ENCODE measurements at regions not wholly inside any gene's neighbourhood (a gene's known extent, or its start where the extent isn't known, plus 50 kb on each side); places are given as distances from the start of the nearest gene placed in this dataset.
"Not testable (repeated sequence)": the region's sequence is repeated elsewhere in the genome, so short reads cannot be mapped to it uniquely, and the experiment has no call there.

GRCh38 chr14:58755031-58755925 lies 117.5 kb downstream of the DACT1 start:
- DNase-seq, result no peak

GRCh38 chr14:58760121-58760520 lies 122.4 kb downstream of the DACT1 start:
- no peak for DNase-seq

GRCh38 chr14:58762629-58763028 lies 124.9 kb downstream of the DACT1 start:
- DNase-seq, result no peak

DNA sequence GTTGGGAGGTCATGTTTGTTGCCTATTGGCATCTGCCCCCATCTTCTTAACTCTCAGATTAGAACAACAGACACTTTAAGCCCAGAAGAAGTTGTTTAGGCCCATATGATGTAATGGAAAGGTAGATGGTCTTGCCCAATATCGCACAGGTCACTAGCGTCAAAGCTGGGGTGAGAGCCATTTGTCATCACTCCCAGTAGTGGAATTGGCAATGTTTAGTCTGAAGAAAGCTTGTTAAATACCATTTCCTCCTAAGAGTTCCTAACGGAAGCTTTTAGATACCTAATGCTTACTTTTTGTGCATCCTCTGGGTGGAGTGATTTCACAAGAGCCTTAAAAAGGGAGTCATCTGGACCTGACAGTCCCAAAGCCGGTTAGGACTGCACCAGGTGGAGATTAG lies 125.4 kb downstream of the DACT1 start:
- DNase-seq, result no peak

DNA sequence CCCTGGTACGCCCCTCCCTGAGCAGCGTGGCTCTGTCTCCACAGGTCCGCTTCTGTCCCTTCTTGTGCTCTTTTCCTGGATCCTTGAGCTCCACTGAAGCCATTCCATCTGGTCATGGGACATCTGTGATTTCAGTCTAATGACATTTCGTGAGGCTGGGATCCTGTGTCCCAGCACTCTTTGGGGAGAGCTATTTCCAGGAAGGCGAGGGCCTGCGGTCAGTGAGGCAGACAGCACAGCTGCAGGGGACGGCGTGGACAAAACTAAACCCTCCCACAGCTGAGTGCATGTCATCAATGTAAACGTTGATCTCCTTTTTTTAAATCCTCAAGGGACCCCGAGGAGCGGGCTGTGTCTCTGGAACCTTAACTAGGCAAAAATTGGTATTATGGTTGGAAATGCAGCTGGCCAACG lies 127.7 kb downstream of the DACT1 start:
- DNase-seq, result peak; percentile 63

GRCh38 chr14:58765843-58766242 lies 128.1 kb downstream of the DACT1 start:
- DNase-seq, result no peak

GRCh38 chr14:58769011-58769643 lies 131.4 kb downstream of the DACT1 start:
- DNase-seq, result no peak

DNA sequence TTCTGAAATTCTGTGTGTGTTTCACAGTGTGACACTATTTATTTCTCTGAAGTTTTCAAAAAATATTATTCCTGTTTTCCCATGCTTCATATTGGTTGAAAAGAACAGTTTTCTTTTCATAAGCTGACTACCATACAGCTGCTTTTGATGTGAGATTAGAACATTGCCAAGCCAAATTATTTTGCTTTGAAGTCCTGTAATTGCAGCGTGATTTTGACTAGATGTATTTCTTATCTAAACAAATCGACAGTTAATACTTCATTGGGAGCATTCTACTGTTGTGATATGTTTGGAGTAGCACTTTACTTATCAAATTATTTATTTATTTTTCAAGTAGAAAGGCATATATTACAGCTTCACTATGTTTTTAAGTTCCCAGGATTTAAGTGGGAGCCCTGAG lies 132.0 kb downstream of the DACT1 start:
- no peak for DNase-seq

DNA sequence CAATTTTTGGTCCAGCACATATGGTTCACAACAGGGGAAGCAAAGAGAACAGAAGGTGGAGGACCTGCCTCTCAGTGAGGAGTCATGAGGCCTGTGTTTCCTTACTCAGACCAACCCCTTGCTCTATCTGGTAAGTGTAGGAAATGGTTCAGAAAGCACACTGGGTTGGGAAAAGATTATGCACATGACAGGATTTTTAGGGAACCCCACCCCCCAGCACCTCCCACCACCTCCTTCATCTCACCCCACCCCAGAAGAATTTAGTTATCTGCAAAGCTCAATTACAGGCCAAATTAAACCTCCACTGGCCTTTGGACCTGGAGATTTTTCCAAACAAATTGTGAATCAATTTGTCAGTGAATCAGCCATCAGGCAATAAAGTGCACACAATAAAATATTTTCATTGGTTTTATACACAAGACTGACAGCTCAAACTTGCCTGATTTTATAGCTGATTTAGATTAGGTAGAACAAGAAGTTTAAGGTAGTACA lies 132.8 kb downstream of the DACT1 start:
- DNase-seq, result no peak

DNA sequence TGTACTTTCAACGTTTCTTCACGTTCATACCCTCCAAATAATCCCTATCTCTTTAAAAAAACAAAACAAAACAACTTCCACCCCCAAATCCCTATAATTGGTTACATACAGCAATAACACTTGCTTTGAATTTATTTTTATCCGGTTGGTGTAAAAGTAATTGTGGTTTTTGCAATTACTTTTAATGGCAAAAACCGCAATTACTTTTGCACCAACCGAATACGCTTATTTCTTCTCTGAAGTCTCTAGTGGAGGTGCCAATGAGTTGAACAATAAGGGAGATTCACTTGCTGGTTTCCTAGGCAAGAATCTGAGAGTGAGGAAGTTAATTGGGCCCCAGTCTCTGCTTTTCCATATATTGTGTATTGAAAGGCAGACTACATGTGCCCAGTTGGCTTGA lies 133.3 kb downstream of the DACT1 start:
- no peak for DNase-seq

- no peak for DNase-seq
These were observed 134.4 kb downstream of the DACT1 start for GRCh38 chr14:58772116-58772515.

GRCh38 chr14:58772794-58773620 lies 135.2 kb downstream of the DACT1 start:
- peak; percentile 32 for DNase-seq

DNA sequence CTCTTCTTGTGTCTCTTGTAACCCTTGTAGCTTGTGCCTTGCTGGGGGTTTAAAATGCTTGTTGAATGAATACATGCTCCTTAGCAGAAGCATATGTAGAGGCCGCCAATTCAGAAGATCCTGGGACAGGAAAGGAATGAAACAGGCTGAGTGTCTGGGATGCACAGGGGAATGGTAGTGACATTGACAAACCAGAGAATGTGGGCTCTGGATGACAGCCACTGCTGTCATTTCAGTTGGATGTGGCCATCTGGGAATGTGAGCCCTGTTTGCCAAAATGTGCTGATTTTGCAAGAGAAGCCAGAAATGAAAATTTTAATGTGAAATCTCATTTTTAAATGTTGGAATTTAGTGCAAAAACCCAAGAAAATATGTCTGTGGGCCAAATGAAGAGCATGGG lies 136.8 kb downstream of the DACT1 start:
- no peak for DNase-seq

DNA sequence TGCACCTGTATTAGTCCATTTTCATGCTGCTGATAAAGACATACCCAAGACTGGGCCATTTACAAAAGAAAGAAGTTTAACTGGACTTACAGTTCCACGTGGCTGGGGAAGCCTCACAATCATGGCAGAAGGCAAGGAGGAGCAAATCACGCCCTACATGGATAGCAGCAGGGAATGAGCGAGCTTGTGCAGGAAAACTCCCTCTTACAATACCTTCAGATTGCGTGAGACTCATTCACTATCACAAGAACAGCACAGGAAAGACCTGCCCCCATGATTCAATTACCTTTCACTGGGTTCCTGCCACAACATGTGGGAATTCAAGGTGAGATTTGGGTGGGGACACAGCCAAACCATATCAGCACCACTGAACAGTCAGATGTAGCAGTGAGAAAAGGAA lies 137.4 kb downstream of the DACT1 start:
- not testable (repeated sequence) for DNase-seq

DNA sequence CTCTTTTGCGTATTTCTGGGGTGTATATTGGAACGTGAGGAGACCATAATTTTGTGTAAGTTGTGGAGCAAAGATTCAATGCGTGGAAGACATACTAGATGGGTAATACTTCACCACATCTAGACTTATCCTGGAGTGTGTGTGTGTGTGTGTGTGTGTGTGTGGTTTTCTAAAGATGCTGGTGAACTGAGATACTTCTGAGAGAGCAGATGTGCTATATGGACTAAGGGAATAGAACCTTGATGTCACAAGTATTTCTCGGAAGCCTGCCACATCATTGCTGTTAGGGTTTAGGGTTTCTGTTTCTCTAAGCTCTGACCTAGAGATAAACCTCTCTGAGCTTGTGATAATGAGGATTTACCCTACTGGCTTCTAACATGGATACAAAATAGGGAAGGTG lies 138.8 kb downstream of the DACT1 start:
- no peak for DNase-seq

DNA sequence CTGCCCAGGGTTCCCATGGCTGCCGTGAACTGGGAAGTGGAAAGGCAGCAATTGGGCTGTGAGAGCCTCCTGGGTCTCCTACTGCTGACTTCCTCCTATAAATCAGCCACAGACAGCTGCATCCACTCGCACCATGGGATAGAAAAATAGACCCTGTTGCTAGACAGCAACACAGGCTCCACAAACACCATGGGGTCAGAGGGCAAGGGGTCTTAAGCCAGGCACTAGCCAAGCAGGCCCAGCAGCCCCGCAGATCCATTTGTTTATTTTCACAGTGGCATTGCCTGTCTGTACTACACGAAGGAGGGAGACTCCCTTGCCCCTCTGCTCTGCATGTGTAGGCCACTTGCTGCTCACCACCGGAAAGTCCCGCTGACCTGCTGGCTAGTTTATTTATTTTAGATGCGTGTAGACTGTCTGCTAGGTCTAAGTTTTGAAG lies 139.8 kb downstream of the DACT1 start:
- peak; percentile 33 for DNase-seq

GRCh38 chr14:58778202-58778601 lies 140.4 kb downstream of the DACT1 start:
- DNase-seq, result no peak

- DNase-seq, result no peak
These were observed 141.6 kb downstream of the DACT1 start for GRCh38 chr14:58779376-58779775.

DNA sequence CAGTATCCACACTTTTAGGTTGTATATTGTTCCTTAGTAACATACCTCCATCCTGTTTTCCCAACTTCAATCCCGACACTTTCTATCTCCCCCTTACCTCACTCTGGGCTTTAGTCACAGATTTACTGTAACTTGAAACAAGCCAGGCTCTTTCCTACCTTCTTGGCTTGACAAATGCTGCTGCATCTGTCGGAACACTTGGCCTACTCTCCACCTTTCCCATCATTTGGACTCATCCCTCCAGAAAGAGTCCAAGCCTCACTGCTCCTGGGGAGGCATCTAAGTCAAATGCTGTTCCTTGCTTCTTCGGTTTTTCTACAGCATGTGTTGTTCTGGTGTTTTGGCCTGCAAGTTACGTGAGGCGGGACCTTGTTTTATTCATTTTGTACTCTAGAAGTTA lies 142.4 kb downstream of the DACT1 start:
- no peak for DNase-seq

DNA sequence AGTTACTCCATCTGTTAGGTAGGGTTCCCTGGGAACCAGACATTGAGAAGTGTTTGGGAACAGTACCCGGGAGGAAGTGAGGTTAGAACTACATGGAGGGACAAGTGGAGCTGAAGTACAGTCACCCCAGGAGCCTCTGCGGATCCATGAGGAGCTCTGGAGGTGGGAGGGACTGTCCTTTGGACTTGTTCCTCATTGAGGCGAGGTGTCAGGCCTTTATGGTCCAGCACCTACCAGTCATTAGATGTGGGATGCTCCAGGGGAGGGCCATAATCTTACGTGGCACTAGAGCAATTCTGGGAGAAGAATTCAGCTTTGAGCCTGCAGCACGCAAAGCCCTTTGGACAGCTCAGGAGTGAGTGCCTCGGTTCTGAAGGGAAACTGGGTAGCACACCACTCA lies 142.8 kb downstream of the DACT1 start:
- DNase-seq, result no peak

DNA sequence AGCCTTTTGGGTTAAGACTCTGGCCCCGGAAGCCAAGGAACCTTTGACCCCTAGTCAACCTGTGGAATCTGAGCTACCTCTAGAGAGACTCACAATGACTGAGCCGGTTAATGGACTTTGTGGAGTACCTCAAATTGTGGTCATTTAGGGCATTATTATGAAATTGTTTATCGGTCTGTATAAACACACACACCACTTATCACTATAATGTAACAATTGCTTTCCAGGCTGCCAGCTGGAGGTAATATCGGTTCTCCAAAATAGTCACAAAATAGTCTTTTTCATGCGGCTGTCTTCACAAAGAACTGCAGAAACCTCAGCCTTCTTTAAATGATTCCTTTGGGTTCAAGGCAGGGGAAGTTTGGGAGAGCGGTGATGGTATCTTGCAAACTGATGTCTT lies 144.2 kb downstream of the DACT1 start:
- no peak for DNase-seq

DNA sequence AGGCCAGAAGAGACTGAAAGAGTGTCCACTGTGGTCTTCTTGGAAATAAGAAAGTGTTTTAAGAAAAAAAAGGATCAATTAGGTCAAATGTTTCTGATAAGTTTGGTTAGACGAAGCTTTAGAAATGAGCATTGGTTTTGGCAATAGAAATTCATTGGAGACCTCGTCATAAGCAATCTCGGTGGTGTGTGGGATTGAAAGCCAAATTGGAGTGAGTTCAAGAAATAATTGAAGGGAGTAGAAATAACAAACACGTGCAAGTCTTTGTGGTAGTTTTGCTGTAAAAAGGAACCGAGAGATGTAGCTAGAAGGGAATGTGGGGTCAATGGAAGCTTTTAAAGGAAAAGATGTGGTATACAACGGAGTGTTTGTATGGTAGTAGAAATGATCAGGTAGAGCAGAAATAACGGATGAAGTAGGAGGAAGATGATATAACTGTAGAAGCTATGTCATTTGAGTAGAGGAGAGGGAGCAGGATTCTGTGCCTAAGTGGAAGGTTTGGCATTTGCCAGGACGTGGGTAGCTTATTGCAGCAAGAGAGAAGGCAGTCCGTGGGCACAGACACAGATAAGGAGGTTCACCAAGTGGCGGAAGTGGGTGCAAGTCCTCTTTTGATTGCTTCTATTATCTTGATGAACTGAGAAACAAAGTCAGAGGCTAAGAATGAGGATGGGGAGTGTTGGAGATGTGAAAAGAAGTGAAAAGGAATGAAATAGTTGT lies 146.2 kb downstream of the DACT1 start:
- DNase-seq, result no peak

DNA sequence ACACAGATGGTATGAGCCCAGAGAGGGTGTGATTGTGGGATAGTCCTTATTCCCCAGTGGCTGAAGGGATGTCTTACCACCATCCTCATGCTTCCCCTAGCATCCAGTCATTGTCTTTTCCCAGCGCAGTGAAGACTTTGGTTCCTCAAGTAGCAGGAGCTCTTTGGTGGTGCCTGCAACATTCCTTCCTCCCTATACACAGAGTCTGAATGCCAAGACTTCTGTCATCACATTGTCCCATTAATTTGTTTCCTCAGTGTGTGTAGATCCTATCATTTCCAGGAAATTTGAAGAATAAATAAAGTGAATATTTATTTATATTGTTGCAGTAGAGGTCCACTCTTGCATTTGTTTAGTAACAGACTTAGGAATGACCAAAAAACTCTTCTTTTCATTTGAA lies 147.2 kb downstream of the DACT1 start:
- DNase-seq, result no peak

All from retina (tissue), 1 donor.